Endodermal cell (in vitro differentiated cells): ENCODE measurements at regions not wholly inside any gene's neighbourhood (a gene's known extent, or its start where the extent isn't known, plus 50 kb on each side); places are given as distances from the start of the nearest gene placed in this dataset.

Experiments
- DNase-seq: peaks from one replicate; pipeline ENCODE4 v3.0.0-alpha.2; 2017
- H3K27ac ChIP-seq: 2 replicates; pipeline ENCODE4 v1.5.1; 2013; ENCODE audit warnings: mild to moderate bottlenecking, low read depth, low read length, moderate library complexity
- H3K27me3 ChIP-seq: 2 replicates; pipeline ENCODE4 v1.6.1; 2013; ENCODE audit warnings: mild to moderate bottlenecking, low read length, moderate library complexity; ENCODE audit not compliant: insufficient read depth, control insufficient read depth, poor library complexity, severe bottlenecking
- H3K36me3 ChIP-seq: 2 replicates; pipeline ENCODE4 v1.7.0; 2013; ENCODE audit warnings: mild to moderate bottlenecking, low read length, moderate library complexity; ENCODE audit not compliant: control insufficient read depth, insufficient read depth
- H3K4me1 ChIP-seq: one replicate; pipeline ENCODE4 v1.7.0; 2013; ENCODE audit warnings: low read length; ENCODE audit not compliant: control insufficient read depth, insufficient read depth
- H3K4me3 ChIP-seq: 2 replicates; pipeline ENCODE4 v1.5.1; 2013; ENCODE audit warnings: mild to moderate bottlenecking, low read length, moderate library complexity
- H3K9ac ChIP-seq: 2 replicates; pipeline ENCODE4 v1.6.1; 2013; ENCODE audit warnings: mild to moderate bottlenecking, low read length, moderate library complexity; ENCODE audit not compliant: poor library complexity, severe bottlenecking; ENCODE audit errors: extremely low read depth
- H3K9me3 ChIP-seq: 2 replicates; pipeline ENCODE4 v1.6.1; 2013; ENCODE audit warnings: mild to moderate bottlenecking, low read length, moderate library complexity; ENCODE audit not compliant: control insufficient read depth
- H3K27ac Mint-ChIP-seq: 2 replicates; pipeline ENCODE4 v1.8.0; 2020; ENCODE audit warnings: mixed read lengths
- H3K27me3 Mint-ChIP-seq: 2 replicates; pipeline ENCODE4 v1.8.0; 2021; ENCODE audit warnings: mild to moderate bottlenecking, mixed read lengths; ENCODE audit not compliant: insufficient read depth
- H3K36me3 Mint-ChIP-seq: 2 replicates; pipeline ENCODE4 v1.8.0; 2020; ENCODE audit warnings: low read depth, mixed read lengths
- H3K4me1 Mint-ChIP-seq: 2 replicates; pipeline ENCODE4 v1.8.0; 2020; ENCODE audit warnings: mixed read lengths
- H3K4me3 Mint-ChIP-seq: 2 replicates; pipeline ENCODE4 v1.8.0; 2020; ENCODE audit warnings: mild to moderate bottlenecking, moderate library complexity, mixed read lengths
- H3K9me3 Mint-ChIP-seq: 2 replicates; pipeline ENCODE4 v1.8.0; 2020; ENCODE audit warnings: mild to moderate bottlenecking, mixed read lengths
- CTCF ChIP-seq: fragments of 200-600 bp; sonication (generic); conservative IDR thresholded peaks from 2 replicates; pipeline ENCODE4 v1.5.0; 2021; ENCODE audit warnings: antibody characterized with exemption, mild to moderate bottlenecking
- WGBS, 2 experiments: methylation state at CpG; one replicate each; pipeline versions ENCODE4 v1.1.5 to v1.1.7; 2013; ENCODE audit warnings: missing lambda C conversion rate in 2 of 2, mixed read lengths in 1 of 2; ENCODE audit not compliant: insufficient coverage in 1 of 2, insufficient read length in 1 of 2; 5-methylcytosine and 5-hydroxymethylcytosine counted together

GRCh38 chr4:8679032-8679431, 86.5 kb downstream of the CPZ start:
- no peak for TF ChIP-seq CTCF
- Histone ChIP-seq H3K27ac (no peak overlapping the region), H3K4me1 (no peaks in the 10 kb centered on the region), H3K9me3 (no peaks in the 10 kb centered on the region), H3K36me3 (no peaks in the 10 kb centered on the region), H3K27me3 (peaks cover 29% of the 10 kb centered on the region), H3K4me3 (no peak overlapping the region), H3K9ac (no peak overlapping the region)
- H3K27ac Mint-ChIP-seq = no peak overlapping the region
- no peaks in the 10 kb centered on the region for H3K4me1 Mint-ChIP-seq
- 75 to 86% methylated on average over 1 to 2 of the region's 2 CpGs for WGBS, 2 experiments
- no peak overlapping the region for H3K4me3 Mint-ChIP-seq
- no peaks in the 10 kb centered on the region for H3K36me3 Mint-ChIP-seq
- peaks cover 8% of the 10 kb centered on the region for H3K27me3 Mint-ChIP-seq
- no peak for DNase-seq
- H3K9me3 Mint-ChIP-seq = no peaks in the 10 kb centered on the region

GRCh38 chr4:8676676-8677075, 84.1 kb downstream of the CPZ start:
- H3K27ac ChIP-seq = no peak overlapping the region
- no peaks in the 10 kb centered on the region for H3K9me3 ChIP-seq
- H3K36me3 ChIP-seq = no peaks in the 10 kb centered on the region
- no peak for DNase-seq
- Mint-ChIP-seq H3K4me1 (no peaks in the 10 kb centered on the region), H3K4me3 (no peak overlapping the region), H3K36me3 (no peaks in the 10 kb centered on the region), H3K27ac (no peak overlapping the region), H3K9me3 (no peaks in the 10 kb centered on the region), H3K27me3 (peaks cover 9% of the 10 kb centered on the region)
- H3K27me3 ChIP-seq = peaks cover 26% of the 10 kb centered on the region
- no peaks in the 10 kb centered on the region for H3K4me1 ChIP-seq
- 90% methylated on average over 2 to 11 of the region's 11 CpGs for WGBS, 2 experiments
- no peak for TF ChIP-seq CTCF
- H3K9ac ChIP-seq = no peak overlapping the region
- no peak overlapping the region for H3K4me3 ChIP-seq

- Mint-ChIP-seq H3K27ac (no peak overlapping the region), H3K9me3 (no peaks in the 10 kb centered on the region), H3K27me3 (peaks cover 13% of the 10 kb centered on the region), H3K4me1 (no peaks in the 10 kb centered on the region), H3K4me3 (no peak overlapping the region), H3K36me3 (no peaks in the 10 kb centered on the region)
- WGBS, 2 experiments = 80 to 83% methylated on average over 1 to 7 of the region's 7 CpGs
- Histone ChIP-seq H3K27me3 (peaks cover 32% of the 10 kb centered on the region), H3K4me1 (no peaks in the 10 kb centered on the region), H3K4me3 (no peak overlapping the region), H3K27ac (no peak overlapping the region), H3K9me3 (no peaks in the 10 kb centered on the region), H3K9ac (no peak overlapping the region), H3K36me3 (no peaks in the 10 kb centered on the region)
- no peak for DNase-seq
- no peak for TF ChIP-seq CTCF
Observed at GRCh38 chr4:8675906-8676305, 83.3 kb downstream of the CPZ start.
